KOPT-K1 (cell line): ENCODE measurements at regions not wholly inside any gene's neighbourhood (a gene's known extent, or its start where the extent isn't known, plus 50 kb on each side); places are given as distances from the start of the nearest gene placed in this dataset.
"Not testable (repeated sequence)": the region's sequence is repeated elsewhere in the genome, so short reads cannot be mapped to it uniquely, and the experiment has no call there.

Source experiments
- H3K27ac ChIP-seq: fragments of 200-600 bp; sonication (generic); 2 replicates; pipeline ENCODE4 v1.5.1; 2016; ENCODE audit warnings: antibody characterized with exemption, mild to moderate bottlenecking, low read depth, low read length; ENCODE audit not compliant: poor library complexity, severe bottlenecking
- H3K36me3 ChIP-seq: fragments of 200-600 bp; sonication (generic); 2 replicates; pipeline ENCODE4 v1.5.1; 2017; ENCODE audit warnings: antibody characterized with exemption, mild to moderate bottlenecking, low read length, moderate library complexity; ENCODE audit not compliant: insufficient read depth
- H3K9me3 ChIP-seq: fragments of 200-600 bp; sonication (generic); 2 replicates; pipeline ENCODE4 v1.5.1; 2017; ENCODE audit warnings: antibody characterized with exemption, low read length, mild to moderate bottlenecking; ENCODE audit not compliant: insufficient read depth, poor library complexity, severe bottlenecking

- H3K27ac ChIP-seq: no peak overlapping the region
- no peaks in the 10 kb centered on the region for H3K36me3 ChIP-seq
- no peaks in the 10 kb centered on the region for H3K9me3 ChIP-seq
These were observed 1187.2 kb upstream of the CRIM1 start for GRCh38 chr2:35168351-35168750.

- no peaks in the 10 kb centered on the region for H3K36me3 ChIP-seq
- no peaks in the 10 kb centered on the region for H3K9me3 ChIP-seq
- H3K27ac ChIP-seq: no peak overlapping the region
These were observed 1191.6 kb upstream of the CRIM1 start for GRCh38 chr2:35163948-35164347.

GRCh38 chr2:35160871-35161270 lies 1194.7 kb upstream of the CRIM1 start:
- no peak overlapping the region for H3K27ac ChIP-seq
- H3K36me3 ChIP-seq: no peaks in the 10 kb centered on the region
- H3K9me3 ChIP-seq: no peaks in the 10 kb centered on the region

GRCh38 chr2:35125871-35126270 lies 1229.7 kb upstream of the CRIM1 start:
- Histone ChIP-seq H3K36me3 (no peaks in the 10 kb centered on the region), H3K9me3 (peaks cover 10% of the 10 kb centered on the region), H3K27ac (no peak overlapping the region)

GRCh38 chr2:35125278-35125677 lies 1230.3 kb upstream of the CRIM1 start:
- no peak overlapping the region for H3K27ac ChIP-seq
- H3K9me3 ChIP-seq: peaks cover 10% of the 10 kb centered on the region
- no peaks in the 10 kb centered on the region for H3K36me3 ChIP-seq

GRCh38 chr2:35116151-35116550 lies 1239.4 kb upstream of the CRIM1 start:
- no peak overlapping the region for H3K27ac ChIP-seq
- no peaks in the 10 kb centered on the region for H3K36me3 ChIP-seq
- H3K9me3 ChIP-seq: no peaks in the 10 kb centered on the region

GRCh38 chr2:35114765-35115164 lies 1240.8 kb upstream of the CRIM1 start:
- no peaks in the 10 kb centered on the region for H3K36me3 ChIP-seq
- H3K27ac ChIP-seq: no peak overlapping the region
- H3K9me3 ChIP-seq: no peaks in the 10 kb centered on the region

GRCh38 chr2:35112367-35112766 lies 1243.2 kb upstream of the CRIM1 start:
- H3K9me3 ChIP-seq, H3K36me3 ChIP-seq, H3K27ac ChIP-seq: not testable (repeated sequence)

- Histone ChIP-seq H3K36me3 (no peaks in the 10 kb centered on the region), H3K27ac (no peak overlapping the region), H3K9me3 (no peaks in the 10 kb centered on the region)
These were observed 1251.3 kb upstream of the CRIM1 start for GRCh38 chr2:35104309-35104708.

- H3K27ac ChIP-seq: no peak overlapping the region
- no peaks in the 10 kb centered on the region for H3K9me3 ChIP-seq
- no peaks in the 10 kb centered on the region for H3K36me3 ChIP-seq
These were observed 1256.2 kb upstream of the CRIM1 start for GRCh38 chr2:35099342-35099741.

GRCh38 chr2:35082072-35082471 lies 1273.5 kb upstream of the CRIM1 start:
- Histone ChIP-seq H3K27ac (no peak overlapping the region), H3K36me3 (no peaks in the 10 kb centered on the region), H3K9me3 (no peaks in the 10 kb centered on the region)

- no peaks in the 10 kb centered on the region for H3K36me3 ChIP-seq
- no peak overlapping the region for H3K27ac ChIP-seq
- no peaks in the 10 kb centered on the region for H3K9me3 ChIP-seq
These were observed 1274.0 kb upstream of the CRIM1 start for GRCh38 chr2:35081622-35082015.

GRCh38 chr2:35081001-35081621 lies 1274.5 kb upstream of the CRIM1 start:
- Histone ChIP-seq H3K36me3 (no peaks in the 10 kb centered on the region), H3K27ac (no peak overlapping the region), H3K9me3 (no peaks in the 10 kb centered on the region)

GRCh38 chr2:35080231-35080910 lies 1275.2 kb upstream of the CRIM1 start:
- H3K27ac ChIP-seq: no peak overlapping the region
- no peaks in the 10 kb centered on the region for H3K9me3 ChIP-seq
- no peaks in the 10 kb centered on the region for H3K36me3 ChIP-seq

GRCh38 chr2:35067420-35067819 lies 1288.2 kb upstream of the CRIM1 start:
- H3K36me3 ChIP-seq: no peaks in the 10 kb centered on the region
- H3K9me3 ChIP-seq: no peaks in the 10 kb centered on the region
- no peak overlapping the region for H3K27ac ChIP-seq

GRCh38 chr2:35063836-35064235 lies 1291.7 kb upstream of the CRIM1 start:
- Histone ChIP-seq H3K9me3 (no peaks in the 10 kb centered on the region), H3K27ac (no peak overlapping the region), H3K36me3 (no peaks in the 10 kb centered on the region)
